ENCODE measurements at regions not wholly inside any gene's neighbourhood (a gene's known extent, or its start where the extent isn't known, plus 50 kb on each side); places are given as distances from the start of the nearest gene placed in this dataset.

GRCh38 chr7:46838463-46838862 is 743.4 kb downstream of the TNS3 start:
- Histone ChIP-seq H3K4me1 (no peaks in the 10 kb centered on the region), H3K27me3 (no peaks in the 10 kb centered on the region), H3K36me3 (no peaks in the 10 kb centered on the region), H3K27ac (no peak overlapping the region), H4K20me1 (no peaks in the 10 kb centered on the region), H3K9ac (no peak overlapping the region), H3K9me3 (no peaks in the 10 kb centered on the region; the same call in 1 of the 2 replicates), H3K4me2 (no peak overlapping the region), H3K4me3 (no peak overlapping the region)
- no peak for TF ChIP-seq Cebpa-rat (IDR thresholded peaks at IDR 0.05)

DNA sequence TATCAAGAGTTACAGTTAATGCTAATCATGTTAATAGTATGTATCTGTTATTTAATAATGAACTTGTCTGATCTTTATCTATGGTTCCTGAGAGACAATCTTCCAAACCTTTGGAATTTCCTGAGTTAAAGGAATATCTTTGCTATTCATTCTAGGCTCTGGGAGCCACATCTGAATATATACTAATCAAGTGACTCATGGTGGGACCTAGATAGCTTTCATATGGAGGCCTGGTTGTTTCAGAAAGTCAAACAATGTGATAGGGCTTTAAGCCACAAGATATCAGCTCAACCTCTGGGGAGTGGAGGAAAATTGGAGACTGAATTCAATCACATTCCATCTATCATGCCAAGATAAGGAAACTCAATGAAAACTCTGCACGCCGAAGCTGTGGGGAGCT is 746.4 kb downstream of the TNS3 start:
- Histone ChIP-seq H3K36me3 (no peaks in the 10 kb centered on the region), H3K27me3 (no peaks in the 10 kb centered on the region), H3K4me2 (no peak overlapping the region), H3K9ac (no peak overlapping the region), H4K20me1 (no peaks in the 10 kb centered on the region), H3K27ac (no peak overlapping the region), H3K9me3 (no peaks in the 10 kb centered on the region; the same call in 1 of the 2 replicates), H3K4me3 (no peak overlapping the region), H3K4me1 (no peaks in the 10 kb centered on the region)
- TF ChIP-seq Cebpa-rat (IDR thresholded peaks at IDR 0.05), result no peak

- no peaks in the 10 kb centered on the region for H3K27me3 ChIP-seq
- no peaks in the 10 kb centered on the region; the same call in 1 of the 2 replicates for H3K9me3 ChIP-seq
- no peak overlapping the region for H3K4me3 ChIP-seq
- no peaks in the 10 kb centered on the region for H3K4me1 ChIP-seq
- no peaks in the 10 kb centered on the region for H3K36me3 ChIP-seq
- no peak overlapping the region for H3K4me2 ChIP-seq
- no peak for TF ChIP-seq Cebpa-rat (IDR thresholded peaks at IDR 0.05)
- H3K9ac ChIP-seq, result no peak overlapping the region
- no peaks in the 10 kb centered on the region for H4K20me1 ChIP-seq
- no peak overlapping the region for H3K27ac ChIP-seq
Measured at GRCh38 chr7:46834921-46835320, 747.0 kb downstream of the TNS3 start.

DNA sequence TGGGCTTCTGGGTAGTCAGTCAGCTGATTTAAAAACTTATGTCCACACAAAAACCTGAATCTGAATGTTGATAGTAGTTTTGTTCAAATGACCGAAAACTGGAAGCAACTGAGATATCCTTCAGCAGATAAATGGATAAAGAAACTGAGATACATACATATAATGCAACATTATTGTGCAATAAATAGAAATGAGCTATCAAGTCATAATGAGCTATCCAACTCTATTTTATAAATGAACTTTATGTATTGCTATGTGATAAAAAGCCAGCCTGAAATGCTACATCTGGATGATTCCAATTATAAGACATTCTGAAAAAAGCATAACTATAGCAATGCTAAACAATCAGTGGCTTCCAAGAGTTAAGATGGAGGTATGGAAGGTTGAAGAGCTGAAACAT is 748.7 kb downstream of the TNS3 start:
- Histone ChIP-seq H4K20me1 (no peaks in the 10 kb centered on the region), H3K9ac (no peak overlapping the region), H3K9me3 (peaks cover 2% of the 10 kb centered on the region; the same call in 1 of the 2 replicates), H3K4me1 (no peaks in the 10 kb centered on the region), H3K27me3 (no peaks in the 10 kb centered on the region), H3K4me3 (no peak overlapping the region), H3K4me2 (no peak overlapping the region), H3K36me3 (no peaks in the 10 kb centered on the region), H3K27ac (no peak overlapping the region)
- peak; percentile 11; the same call in 1 of the 2 replicates for TF ChIP-seq Cebpa-rat (IDR thresholded peaks at IDR 0.05)

DNA sequence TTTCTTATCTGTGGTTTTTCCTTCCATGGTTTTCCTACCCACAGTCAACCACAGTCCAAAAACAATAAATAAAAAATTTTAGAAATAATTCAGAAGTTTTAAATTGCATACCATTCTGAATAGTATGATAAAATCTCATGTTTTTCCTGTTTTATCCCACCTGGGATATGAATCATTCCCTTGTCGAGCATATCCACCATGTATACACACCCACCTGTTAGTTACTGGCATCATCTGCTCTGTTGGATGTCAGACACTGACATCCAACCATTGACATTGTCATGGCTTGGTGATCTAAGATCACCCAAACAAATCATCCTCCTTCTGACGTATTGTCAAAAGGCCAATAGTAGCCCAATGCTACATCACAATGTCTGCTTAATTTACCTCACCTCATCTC is 749.8 kb downstream of the TNS3 start:
- Histone ChIP-seq H3K27me3 (no peaks in the 10 kb centered on the region), H3K9ac (no peak overlapping the region), H3K4me3 (no peak overlapping the region), H3K27ac (no peak overlapping the region), H3K9me3 (peaks cover 6% of the 10 kb centered on the region; the same call in 1 of the 2 replicates), H4K20me1 (no peaks in the 10 kb centered on the region), H3K36me3 (no peaks in the 10 kb centered on the region), H3K4me1 (no peaks in the 10 kb centered on the region), H3K4me2 (no peak overlapping the region)
- TF ChIP-seq Cebpa-rat (IDR thresholded peaks at IDR 0.05), result no peak

DNA sequence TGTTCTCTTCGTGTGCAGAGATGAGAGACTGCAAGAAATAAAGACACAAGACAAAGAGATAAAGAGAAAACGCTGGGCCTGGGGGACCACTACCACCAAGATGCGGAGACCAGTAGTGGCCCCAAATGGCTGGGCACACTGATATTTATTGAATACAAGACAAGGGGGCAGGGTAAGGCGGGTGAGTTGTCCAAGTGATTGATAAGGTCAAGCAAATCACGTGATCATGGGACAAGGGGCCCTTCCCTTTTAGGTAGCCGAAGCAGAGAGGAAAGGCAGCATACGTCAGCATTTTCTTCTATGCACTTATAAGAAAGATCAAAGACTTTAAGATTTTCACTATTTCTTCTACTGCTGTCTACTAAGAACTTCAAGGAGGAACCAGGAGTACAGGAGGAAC is 762.1 kb downstream of the TNS3 start:
- Histone ChIP-seq H3K4me3 (no peak overlapping the region), H3K27ac (no peak overlapping the region), H3K4me1 (no peaks in the 10 kb centered on the region), H3K9ac (no peak overlapping the region), H4K20me1 (no peaks in the 10 kb centered on the region), H3K9me3 (peaks cover 6% of the 10 kb centered on the region; the same call in 1 of the 2 replicates), H3K27me3 (no peaks in the 10 kb centered on the region), H3K36me3 (no peaks in the 10 kb centered on the region), H3K4me2 (no peak overlapping the region)
- TF ChIP-seq Cebpa-rat (IDR thresholded peaks at IDR 0.05), result no peak

DNA sequence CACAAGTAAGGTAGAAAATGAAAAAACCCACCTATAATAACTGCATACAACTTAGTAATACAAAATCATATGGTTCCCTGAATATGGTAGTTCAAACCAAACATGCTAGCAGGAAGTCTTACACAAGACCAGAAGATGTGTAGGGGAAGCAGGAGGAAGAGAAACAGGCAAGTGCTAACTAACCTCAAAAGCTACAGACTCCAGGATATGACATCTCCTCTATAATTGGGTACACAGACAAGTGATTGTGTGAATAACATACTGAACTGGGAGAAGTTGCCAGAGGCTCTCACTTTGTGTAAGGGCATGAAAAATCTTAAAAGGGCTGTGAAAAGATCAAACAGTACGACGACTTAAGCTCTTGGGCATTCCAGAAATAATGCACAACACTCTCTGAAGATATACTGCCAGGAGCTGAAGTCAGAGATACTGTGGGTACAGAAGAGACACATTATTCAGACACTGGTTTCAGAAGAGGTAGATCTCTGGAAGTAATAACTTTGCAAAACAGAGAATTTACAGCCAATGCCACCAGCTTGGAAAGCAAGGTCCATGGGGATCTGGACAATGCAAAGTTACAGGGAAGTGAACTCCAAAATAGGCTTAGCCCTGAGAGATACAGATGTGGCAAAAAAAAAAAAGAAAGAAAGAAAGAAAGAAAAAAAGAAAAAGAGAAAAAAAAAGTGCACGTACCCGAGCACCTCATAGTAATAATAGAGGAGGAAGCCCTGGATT is 767.2 kb downstream of the TNS3 start:
- Histone ChIP-seq H3K4me2 (no peak overlapping the region), H3K4me1 (peaks cover 13% of the 10 kb centered on the region), H3K27me3 (no peaks in the 10 kb centered on the region), H3K4me3 (no peak overlapping the region), H3K36me3 (no peaks in the 10 kb centered on the region), H3K9ac (no peak overlapping the region), H3K9me3 (no peaks in the 10 kb centered on the region; the same call in 1 of the 2 replicates), H4K20me1 (no peaks in the 10 kb centered on the region), H3K27ac (no peak overlapping the region)
- no peak for TF ChIP-seq Cebpa-rat (IDR thresholded peaks at IDR 0.05)

GRCh38 chr7:46812101-46812675 is 769.7 kb downstream of the TNS3 start:
- H3K9me3 ChIP-seq, result peaks cover 6% of the 10 kb centered on the region
- no peak overlapping the region for H3K4me3 ChIP-seq
- no peaks in the 10 kb centered on the region for H4K20me1 ChIP-seq
- no peaks in the 10 kb centered on the region for H3K36me3 ChIP-seq
- H3K27ac ChIP-seq, result no peak overlapping the region
- peaks cover 13% of the 10 kb centered on the region for H3K4me1 ChIP-seq
- TF ChIP-seq Cebpa-rat (IDR thresholded peaks at IDR 0.05), result no peak
- H3K9ac ChIP-seq, result no peak overlapping the region
- peak overlapping the region; percentile 64; the same call in 1 of the 2 replicates for H3K4me2 ChIP-seq
- no peaks in the 10 kb centered on the region for H3K27me3 ChIP-seq

DNA sequence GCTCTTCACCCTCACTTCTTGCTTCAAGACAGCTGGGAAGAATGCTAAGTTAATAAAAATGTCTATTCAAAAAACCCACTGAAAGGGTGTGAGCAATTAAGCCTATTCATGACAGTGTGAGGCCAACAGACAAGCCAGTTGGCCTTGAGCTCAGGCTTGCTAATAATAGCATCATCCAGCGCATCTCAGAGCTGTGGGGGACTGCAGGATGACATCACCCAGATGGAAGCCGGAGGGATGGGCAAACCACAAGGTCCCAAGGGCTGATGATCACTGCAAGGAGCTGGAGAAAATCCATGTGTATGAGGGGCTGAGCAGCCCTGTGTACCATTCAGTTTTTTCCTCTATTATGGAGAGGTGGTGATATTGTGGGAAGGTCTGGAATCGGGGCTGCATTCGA is 770.4 kb downstream of the TNS3 start:
- H3K36me3 ChIP-seq, result no peaks in the 10 kb centered on the region
- no peak overlapping the region for H3K9ac ChIP-seq
- TF ChIP-seq Cebpa-rat (IDR thresholded peaks at IDR 0.05), result no peak
- H3K9me3 ChIP-seq, result peaks cover 6% of the 10 kb centered on the region
- peak overlapping the region; percentile 64 for H3K4me2 ChIP-seq
- H3K4me3 ChIP-seq, result no peak overlapping the region
- H4K20me1 ChIP-seq, result no peaks in the 10 kb centered on the region
- H3K27me3 ChIP-seq, result no peaks in the 10 kb centered on the region
- 0 out of 2 replicates have a peak overlapping the region, but pooled peaks have one; percentile 4 for H3K27ac ChIP-seq
- H3K4me1 ChIP-seq, result peaks cover 13% of the 10 kb centered on the region

- Histone ChIP-seq H3K36me3 (no peaks in the 10 kb centered on the region), H3K27me3 (no peaks in the 10 kb centered on the region), H4K20me1 (no peaks in the 10 kb centered on the region), H3K4me1 (peaks cover 13% of the 10 kb centered on the region), H3K9ac (no peak overlapping the region), H3K4me3 (no peak overlapping the region), H3K27ac (0 out of 2 replicates have a peak overlapping the region, but pooled peaks have one; percentile 4), H3K4me2 (peak overlapping the region; percentile 64), H3K9me3 (peaks cover 6% of the 10 kb centered on the region)
- no peak for TF ChIP-seq Cebpa-rat (IDR thresholded peaks at IDR 0.05)
Measured at GRCh38 chr7:46810986-46811385, 770.9 kb downstream of the TNS3 start.
